GM18499 (cell line): ENCODE measurements at regions not wholly inside any gene's neighbourhood (a gene's known extent, or its start where the extent isn't known, plus 50 kb on each side); places are given as distances from the start of the nearest gene placed in this dataset.

ENCODE experiments used
- ATAC-seq: cut with Tn5 transposase; IDR thresholded peaks from one replicate; pipeline ENCODE4 v1.9.1; 2021; ENCODE audit warnings: moderate number of reproducible peaks; ENCODE audit not compliant: insufficient read depth, unreplicated experiment

DNA sequence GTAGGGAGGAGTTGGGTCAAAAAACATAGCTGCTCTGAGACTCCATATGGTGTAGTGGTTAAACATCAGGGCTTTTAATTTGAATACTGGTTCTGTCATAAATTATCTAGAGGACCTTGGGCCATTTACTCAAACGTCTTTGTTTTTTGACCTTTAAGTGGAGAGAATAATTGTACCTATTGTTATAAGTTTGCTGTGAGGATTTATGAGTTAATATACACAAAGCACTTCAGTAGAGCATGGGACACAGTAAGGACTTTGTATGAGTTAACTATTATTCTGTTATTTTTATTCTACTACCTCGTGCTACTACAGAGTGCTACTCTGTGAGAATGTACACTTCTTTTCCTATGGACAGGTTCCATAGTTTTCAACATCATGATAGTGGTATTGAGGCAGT lies 123.7 kb upstream of the TNC start:
- ATAC-seq, result no peak

DNA sequence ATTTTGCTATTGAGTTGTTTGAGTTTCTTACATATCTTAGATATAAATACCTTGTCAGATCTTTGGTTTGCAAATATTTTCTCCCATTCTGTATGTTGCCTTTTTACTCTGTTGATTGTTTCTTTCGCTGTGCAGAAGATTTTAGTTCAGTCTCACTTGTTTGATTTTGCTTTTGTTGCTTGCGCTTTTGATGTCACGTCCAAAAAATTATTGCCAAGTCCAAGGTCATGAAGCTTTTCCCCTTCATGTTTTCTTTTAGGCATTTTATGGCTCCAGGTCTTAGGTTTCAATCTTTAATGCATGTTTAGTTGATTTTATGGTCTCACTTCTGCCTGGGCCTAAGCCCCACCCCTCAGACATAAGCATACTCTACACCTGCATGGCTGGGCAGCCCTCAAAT lies 131.5 kb upstream of the TNC start:
- no peak for ATAC-seq

DNA sequence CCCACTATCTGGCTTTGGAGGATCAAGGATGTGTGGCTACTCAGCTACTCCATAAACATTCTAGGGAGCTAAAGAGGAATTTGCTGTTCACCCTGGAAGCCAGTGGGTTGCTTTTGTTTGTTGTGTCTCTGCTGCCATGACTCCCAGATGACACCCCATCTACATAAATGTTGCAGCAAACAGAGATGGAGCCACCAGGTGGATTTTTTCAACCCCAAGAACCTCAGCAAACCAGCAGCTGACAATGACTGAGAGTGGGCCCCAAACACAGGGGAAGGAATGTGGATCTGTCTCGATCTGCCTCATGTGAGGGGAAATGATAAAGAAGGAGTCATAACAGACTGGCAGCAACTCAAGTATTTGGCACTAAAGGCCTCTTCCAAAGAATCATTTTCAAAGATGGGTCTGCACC lies 132.7 kb upstream of the TNC start:
- ATAC-seq, result no peak

DNA sequence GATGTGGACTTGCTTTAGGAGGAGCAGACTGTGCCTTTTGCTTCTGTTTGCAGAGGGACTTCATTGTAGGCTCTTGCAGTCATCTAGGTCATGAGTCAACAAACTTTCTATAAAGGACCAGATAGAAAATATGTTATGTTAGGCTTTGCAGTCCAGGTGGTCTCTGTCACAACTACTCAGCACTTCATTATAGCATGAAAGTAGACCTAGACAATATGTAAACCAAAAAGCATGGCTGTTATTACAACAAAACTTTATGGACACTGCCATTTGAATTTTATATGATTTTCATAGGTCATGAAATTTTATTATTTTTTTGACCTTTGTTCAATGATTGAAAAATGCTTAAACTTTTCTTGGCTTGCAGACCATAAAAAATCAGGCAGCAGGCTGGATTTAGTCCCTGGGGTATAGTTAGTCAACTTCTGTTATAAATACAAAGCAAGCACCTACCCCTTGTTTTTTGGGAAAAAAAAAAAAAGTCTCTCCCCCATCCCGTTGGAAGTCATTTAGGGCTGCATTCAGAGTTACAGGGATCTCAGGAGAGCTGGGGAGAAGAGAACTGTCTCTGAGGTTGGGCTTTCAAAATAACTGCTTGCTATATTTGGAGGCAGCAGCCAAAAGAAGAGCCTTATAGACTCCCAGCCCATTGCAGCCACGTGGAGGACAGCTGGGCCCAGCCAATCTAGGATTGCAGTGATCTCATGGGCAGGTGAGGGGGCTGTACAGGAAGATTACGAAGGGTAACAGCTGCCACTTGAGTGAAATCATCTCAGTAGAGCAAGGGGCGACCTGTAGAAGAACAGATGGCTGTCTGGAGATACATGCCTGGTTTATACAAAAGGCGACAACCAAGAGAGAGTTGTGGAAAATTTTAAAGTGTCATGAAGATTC lies 136.6 kb upstream of the TNC start:
- ATAC-seq, result no peak

DNA sequence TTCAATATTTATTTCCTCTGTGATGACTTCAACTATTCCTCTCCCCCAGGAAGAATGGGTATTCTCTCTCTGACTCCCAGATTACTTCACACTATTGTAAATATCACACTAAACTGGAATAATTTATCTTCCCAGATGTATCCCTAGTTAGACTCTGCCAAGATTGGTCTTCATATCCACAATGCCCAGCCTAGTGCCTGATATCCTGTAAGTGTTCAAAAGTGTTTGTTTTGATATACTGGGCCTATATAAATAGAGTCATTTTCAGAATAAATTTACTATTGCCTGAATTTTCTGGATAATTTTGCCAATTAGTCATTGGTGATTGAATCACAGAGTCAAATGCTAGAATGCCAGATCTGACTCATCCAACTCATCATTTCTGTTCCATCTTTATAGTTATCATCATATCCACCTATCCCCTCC lies 143.7 kb upstream of the TNC start:
- no peak for ATAC-seq

DNA sequence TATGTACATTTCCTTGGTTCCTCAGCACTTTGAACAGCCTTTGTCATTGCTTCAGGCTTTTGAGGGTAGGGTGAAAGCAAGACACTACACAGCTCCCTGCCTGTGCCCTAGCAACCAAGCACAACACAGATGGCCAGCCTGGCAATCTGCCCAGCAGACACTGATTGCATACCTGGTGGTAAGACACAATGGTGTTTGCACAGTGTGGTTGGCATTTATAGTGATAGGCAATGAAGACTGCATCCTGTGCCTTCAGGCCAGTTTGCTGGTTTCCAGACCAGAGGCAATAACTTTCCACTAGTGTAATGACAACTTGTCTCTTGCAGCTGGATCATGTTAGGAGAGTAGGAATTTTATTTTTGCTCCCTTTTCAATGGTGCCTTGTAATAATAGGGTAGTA lies 144.5 kb upstream of the TNC start:
- ATAC-seq, result no peak

DNA sequence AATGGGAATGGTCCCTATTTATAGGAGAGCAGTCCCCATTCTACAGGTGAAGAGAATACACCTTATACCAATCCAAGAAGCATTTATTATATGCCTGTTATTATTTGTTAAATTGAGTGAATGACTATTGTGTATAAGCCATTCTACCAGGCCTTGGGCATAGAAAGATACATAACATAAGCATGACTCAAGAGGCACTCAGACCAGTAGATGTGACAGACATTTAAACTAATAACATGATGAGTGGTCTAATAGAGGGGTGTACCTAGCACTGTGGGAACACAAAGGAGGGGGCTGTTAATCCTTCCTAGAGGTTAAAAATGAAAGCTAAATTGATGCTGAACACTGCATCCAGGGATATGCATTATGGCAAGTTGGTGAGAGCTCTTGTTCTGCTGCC lies 145.0 kb upstream of the TNC start:
- no peak for ATAC-seq

DNA sequence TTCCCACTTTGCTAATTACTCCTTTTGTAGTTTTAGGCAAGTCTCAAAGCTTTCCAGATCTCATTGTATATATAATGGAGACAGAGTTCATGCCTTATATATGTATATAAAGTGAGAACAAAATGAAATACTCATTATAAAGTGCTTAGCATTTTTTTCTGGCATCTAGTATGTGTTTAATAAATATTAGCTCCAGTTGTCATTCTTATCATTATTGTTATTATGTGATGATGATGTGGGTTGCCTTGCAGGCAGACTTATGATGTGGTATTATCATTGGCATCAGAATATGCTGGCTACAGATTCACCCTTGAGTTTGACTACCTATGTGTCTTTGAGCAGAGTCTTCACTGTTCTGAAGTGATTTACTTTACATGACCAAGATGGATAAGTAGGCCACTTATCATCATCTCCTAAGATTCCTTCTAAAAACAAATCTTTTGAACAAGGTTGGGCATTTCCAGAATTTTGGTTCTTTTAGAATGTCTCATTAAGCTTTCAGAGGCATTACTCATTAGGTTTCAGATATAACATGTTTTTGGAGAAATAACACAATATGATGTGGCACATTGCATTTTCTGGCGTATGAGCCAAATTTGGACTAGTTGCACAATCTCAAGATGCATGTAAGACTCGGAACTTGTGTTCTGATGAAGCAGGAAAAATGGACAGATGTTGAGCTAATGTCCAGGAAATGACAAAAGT lies 145.6 kb upstream of the TNC start:
- ATAC-seq, result no peak

DNA sequence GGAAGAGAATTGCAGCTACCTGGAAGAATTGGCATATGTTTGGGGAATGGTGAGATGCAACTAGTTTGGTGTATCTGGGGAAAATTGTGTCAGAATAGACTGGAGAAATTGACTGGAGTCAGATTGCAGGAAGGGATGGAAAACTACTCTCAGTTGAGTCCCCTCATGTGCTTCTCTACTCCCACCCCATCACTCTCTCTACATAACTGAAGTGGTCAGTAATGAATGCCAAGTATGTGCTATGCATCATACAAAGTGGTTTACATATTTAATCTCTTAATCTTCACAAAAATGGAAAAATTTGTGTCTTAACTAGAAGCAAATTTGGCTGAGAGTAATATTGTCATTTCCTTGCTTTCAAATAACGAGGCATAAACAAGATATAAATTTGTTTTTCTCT lies 146.4 kb upstream of the TNC start:
- ATAC-seq, result no peak

DNA sequence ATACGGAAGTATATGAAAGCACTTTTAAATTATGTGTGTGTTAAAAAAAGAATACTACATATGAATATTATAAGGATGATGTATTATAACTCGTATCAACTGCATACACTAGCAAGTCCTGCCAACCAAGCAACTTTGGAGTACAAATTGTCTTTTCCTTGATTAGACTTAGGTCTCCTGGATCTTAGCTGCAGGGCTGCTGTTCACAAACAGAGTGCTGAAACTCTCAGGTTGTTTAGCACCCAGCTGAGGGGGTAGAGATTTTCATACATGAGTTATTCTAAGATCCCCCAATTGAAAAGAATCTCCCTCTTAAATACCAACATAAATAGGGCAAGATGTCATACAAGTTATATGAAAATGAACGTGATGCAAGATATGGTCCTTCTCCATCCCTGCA lies 149.8 kb upstream of the TNC start:
- no peak for ATAC-seq

DNA sequence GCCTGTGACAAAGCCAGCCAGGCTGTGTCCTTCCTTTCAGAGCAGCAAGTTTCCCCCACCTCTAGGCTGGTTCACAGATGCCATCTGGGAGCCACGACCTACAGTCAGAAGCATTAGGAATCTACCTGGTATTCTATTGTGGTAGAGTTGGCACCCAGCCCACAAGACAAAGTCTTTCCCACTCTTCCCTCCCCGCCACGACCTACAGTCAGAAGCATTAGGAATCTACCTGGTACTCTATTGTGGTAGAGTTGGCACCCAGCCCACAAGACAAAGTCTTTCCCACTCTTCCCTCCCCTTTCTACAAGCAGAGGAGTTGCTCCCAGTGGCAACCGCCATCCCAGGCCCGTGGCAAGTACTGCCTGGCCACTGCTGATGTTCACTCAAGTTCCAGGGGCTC lies 157.8 kb upstream of the TNC start:
- ATAC-seq, result no peak

DNA sequence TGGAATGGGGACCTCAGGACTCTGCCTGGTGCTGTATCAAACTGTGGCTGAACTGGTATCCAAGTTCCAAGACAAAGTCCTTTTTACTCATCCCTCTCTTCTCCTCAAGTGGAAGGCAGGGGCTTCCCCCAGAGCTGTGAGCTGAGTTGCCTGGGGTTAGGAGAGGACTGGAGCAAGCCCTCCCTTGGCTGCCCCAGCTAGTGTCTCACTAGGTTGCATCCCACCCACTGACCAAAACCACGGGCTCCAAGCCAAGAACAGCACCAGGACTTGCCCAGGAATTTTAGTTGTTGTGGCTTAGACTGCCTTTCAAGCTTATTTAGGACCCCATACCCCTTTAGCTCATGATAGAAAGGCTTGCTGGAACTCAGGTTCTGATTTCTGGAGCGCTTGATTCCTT lies 158.7 kb upstream of the TNC start:
- no peak for ATAC-seq

DNA sequence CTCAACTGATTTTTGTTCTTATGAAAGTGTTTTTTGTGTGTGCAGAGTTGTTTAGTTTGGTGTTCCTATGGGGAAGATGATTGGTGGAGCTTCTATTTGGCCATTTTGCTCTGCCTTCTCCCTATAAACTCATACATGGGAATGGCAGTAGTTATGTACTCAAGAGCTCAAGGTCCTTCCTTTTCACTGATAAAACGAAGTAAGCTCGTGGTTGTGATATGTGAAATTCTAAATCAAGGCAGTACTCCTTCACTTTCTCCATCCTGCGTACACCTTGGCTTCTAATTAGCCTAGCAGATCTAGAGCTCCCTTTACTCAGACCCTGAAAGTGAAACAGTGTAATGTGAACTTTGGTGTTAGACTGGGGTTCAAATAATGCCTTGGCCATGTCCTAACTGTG lies 159.3 kb upstream of the TNC start:
- ATAC-seq, result no peak

DNA sequence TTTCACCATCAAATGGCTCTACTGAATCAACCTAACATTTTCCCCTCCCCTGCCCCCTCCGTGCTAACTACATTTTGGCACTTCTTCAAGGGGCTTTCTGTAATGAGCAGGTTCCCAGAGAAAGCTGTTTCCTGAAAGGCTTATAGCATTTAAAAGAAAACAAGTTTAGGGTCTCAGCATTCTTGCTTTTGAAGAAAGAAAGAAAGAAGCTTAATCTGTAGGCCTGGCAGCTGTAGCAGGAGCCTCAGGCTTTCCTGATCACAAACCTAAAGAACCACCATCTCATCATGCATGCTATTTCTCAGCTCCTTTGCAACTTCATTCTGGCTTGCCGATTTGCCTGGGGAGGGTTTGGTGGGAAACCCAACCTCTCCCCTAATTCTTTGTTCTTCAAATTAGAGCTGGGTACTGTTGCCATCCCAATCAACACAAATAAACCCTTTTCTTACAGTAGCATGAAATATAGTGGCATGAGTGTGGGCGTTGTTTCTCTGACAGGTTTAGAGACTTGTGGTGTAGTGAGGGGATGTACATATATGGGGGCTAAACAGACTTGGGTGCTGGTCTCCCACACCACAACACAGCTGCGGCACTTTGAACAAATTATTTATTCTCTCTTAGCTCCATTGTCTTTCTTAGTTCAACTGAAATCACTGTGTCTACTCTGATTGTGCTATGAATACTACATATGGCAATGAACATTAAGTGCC lies 160.5 kb upstream of the TNC start:
- ATAC-seq, result no peak

DNA sequence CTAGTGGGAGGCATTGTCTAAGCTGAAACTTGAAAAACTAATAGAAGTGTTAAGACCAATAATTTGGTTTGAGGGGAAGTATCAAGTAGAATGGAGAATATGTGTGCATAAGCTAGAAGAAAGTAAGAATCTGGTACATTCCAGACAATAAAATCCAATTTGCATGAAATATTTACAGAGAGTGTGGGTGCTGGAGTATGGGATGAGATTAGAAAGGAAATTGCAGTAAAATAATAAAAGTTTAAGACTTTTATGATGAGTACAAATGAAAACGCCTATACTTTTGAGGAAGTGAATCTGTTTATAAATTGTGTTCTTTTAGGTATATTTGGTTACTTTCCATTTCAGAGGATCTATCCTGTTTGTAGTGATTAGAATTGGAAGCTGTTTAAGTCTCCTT lies 165.4 kb upstream of the TNC start:
- no peak for ATAC-seq

DNA sequence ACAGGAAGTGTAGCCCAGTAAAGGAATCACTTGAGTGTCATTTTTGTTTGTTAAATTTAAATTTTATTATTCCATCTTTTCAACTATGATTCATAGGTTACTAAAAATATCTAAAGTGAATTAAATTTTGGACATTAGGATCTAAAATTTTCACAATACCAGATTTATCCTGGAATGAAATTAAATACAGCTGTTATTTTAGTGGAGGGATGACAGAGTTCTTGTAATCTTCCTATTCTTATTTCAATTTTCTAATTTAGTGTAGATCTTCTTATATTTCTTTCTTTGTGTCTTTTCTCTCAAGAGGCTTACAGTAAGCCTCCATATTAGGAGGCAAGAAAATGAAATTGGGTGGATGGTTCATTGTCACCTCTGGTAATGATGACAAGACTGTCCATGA lies 167.9 kb upstream of the TNC start:
- no peak for ATAC-seq

DNA sequence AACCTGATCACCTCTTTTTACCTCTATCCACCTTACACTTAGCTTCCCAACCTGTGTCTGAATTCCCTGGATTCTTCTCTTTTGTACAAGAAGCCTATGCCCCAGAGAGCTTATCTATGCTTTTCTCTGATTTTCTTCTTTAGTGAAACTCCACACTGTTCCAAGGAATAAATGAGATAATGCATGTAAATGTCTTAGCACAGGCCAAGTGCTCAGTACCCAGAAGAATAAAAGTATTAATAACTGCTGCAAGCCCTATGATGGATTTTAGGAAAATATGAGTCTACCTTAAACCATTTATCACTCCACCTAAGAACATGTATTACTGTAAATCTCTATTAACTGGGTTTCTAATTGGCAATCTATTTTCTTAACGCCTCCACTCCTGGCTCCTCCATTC lies 168.5 kb upstream of the TNC start:
- no peak for ATAC-seq

DNA sequence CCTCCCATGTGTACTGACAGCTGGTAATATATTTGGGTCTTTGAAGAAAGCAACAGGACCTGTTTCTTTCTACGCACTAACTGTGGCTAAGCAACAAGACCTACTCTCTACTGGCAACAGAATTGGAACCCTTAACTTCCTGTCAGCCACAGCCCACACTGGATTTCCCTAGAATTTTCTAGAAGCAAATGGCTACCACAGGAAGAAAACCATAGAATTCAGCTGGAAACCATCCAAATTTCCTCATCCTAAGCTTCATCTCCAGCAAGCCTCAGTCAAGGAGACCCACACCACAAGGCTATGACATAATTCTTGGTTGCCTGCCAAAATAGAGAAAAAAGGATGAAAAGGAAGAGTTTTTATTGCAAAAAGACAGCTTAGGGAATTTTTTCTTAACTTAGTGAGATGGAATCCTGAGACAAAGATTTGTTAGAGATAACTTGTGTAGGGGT lies 171.8 kb upstream of the TNC start:
- ATAC-seq, result no peak

DNA sequence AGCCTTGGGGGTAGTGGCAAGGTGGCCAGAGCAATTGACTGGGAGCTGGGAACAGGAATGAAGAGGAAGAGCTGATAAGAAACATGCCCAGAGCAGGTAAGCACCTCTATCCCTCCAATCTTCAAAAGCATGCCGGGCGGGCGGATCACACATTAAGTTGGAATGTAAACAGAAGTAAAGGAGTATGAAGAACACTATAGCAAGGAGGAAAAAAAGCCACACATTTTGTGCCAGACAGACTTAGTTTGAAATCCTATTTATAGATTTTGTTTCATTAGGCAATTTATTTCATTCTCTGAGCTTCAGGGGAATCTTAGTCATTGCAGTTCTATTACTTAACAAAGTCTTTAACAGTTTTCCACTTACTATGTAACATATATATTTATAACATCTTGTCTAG lies 173.9 kb upstream of the TNC start:
- ATAC-seq, result no peak

DNA sequence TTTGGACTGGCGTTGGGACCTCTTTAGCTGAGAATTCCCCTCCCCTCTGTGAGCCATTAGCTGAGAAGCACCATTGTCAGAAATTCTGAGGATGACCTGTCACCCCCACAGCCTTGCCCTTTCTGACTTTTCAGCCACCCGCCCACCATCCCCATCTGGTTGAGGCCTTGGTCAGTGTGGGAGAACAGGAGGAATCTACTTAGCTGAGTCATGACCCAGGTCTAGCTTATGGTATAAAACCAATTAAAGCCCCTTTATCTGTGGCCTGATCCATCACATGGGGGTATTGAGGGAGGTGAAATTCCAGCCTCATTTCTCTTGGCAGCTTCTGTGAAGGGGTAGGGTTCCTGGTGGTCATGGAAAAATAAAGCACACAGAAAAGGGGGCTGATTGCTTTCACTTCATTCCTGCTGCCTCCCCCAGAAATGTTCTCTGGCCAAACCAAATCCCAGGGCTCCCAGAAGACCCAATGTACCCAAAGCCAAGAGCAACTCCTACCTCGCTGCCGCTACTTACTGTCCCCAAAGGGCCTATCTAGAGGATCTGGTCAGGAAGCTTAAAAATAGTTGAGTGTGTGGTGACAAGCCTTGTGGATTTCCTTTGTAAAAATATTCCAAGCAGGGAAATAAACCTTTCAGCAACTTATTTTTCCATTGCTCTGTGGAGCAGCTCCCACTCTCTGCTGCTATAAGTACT lies 174.8 kb upstream of the TNC start:
- no peak for ATAC-seq

DNA sequence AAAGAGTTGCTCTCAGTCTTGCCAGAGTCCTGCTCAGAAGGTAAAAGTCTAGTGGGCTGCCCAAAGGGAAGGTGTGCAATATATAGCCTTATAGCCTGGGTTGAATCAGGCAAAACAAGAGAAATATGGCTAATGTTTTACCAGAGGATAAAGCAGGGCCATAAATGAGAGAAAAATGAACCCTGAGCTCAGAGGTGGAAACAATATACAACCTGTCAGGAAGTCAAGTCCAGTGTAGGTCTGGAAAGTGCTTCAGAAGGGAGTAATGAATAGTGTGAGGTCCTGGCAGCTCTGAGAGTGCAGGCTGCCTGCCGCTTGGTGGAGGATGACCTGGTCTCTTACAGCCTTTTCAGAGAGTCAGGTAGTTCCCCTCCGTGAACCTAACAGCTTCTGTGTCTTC lies 177.8 kb upstream of the TNC start:
- ATAC-seq, result no peak
